Right lobe of liver (tissue), 6 donors: ENCODE measurements at regions not wholly inside any gene's neighbourhood (a gene's known extent, or its start where the extent isn't known, plus 50 kb on each side); places are given as distances from the start of the nearest gene placed in this dataset.

Experiments
- ATAC-seq, 4 donors: fragments of 200-7000 bp; cut with Tn5 transposase; one replicate each; pipeline ENCODE4 v1.9.1; 2020; ENCODE audit warnings: mild to moderate bottlenecking in 4 of 4, moderate library complexity in 4 of 4
- DNase-seq, 3 donors: peaks; one replicate each; pipeline ENCODE4 v3.0.0-alpha.2; 2020
- H3K27ac ChIP-seq, 3 donors: fragments of 200-600 bp; one replicate each; pipeline ENCODE4 v1.8.0; 2022
- H3K27me3 ChIP-seq, 2 donors: fragments of 200-600 bp; one replicate each; pipeline ENCODE4 v1.8.0; 2022
- H3K36me3 ChIP-seq, 4 donors: fragments of 200-600 bp; sonication (generic) in 1 of 4; one replicate each; pipeline versions ENCODE4 v1.5.1 to v1.8.0; 2017 to 2022; ENCODE audit warnings: control low read depth in 1 of 4
- H3K4me1 ChIP-seq, 4 donors: fragments of 200-600 bp; sonication (generic) in 1 of 4; one replicate each; pipeline versions ENCODE4 v1.5.1 to v1.8.0; 2017 to 2022; ENCODE audit warnings: control low read depth in 1 of 4
- H3K4me3 ChIP-seq, 3 donors: fragments of 200-600 bp; one replicate each; pipeline ENCODE4 v1.8.0; 2022
- H3K9me3 ChIP-seq, 4 donors: fragments of 200-600 bp; sonication (generic) in 1 of 4; one replicate each; pipeline versions ENCODE4 v1.5.1 to v1.8.0; 2017 to 2022; ENCODE audit warnings: control low read depth in 1 of 4
- CTCF ChIP-seq, 4 donors: fragments of 200-600 bp in 3 of 4; fragments of 450-650 bp in 1 of 4; IDR thresholded peaks; one replicate each; pipeline versions ENCODE4 v1.5.1 to v1.8.0; 2016 to 2022; ENCODE audit warnings: antibody characterized with exemption in 4 of 4, mild to moderate bottlenecking in 2 of 4
- POLR2A ChIP-seq: fragments of 450-650 bp; IDR thresholded peaks from one replicate; pipeline ENCODE4 v1.6.1; 2017; ENCODE audit warnings: antibody characterized with exemption, mild to moderate bottlenecking
- WGBS: methylation state at CpG from one replicate; pipeline ENCODE4 v1.1.6; 2018; ENCODE audit warnings: low coverage, low lambda C conversion rate; ENCODE audit not compliant: insufficient coverage; ENCODE audit errors: missing lambda C conversion rate; 5-methylcytosine and 5-hydroxymethylcytosine counted together
- intact Hi-C, 2 donors: fragments of 100-400 bp; cut with DNase I; formaldehyde crosslinking; loops; one replicate each; pipeline versions ENCODE4 v1.11.2 to v1.14.1; 2022
- donor health status: DM: no; HTN: yes; CAD: no.
- donor health status: DM: no; HTN: no; CAD: no.
- donor health status: DM: no; HTN: no; CAD: no.
- donor health status: DM: no; HTN: yes; CAD: no.
- donor health status: DM: no; HTN: yes; CAD: no.

GRCh38 chr6:122200440-122200839 lies 199.0 kb upstream of the HSF2 start:
- H3K4me1 ChIP-seq: no peaks in the 10 kb centered on the region
- intact Hi-C loops: no loop called here
- no peaks in the 10 kb centered on the region for H3K9me3 ChIP-seq
- WGBS: 13% methylated on average over 1 of the region's 1 CpG
- no peak for DNase-seq
- H3K4me3 ChIP-seq: no peak overlapping the region
- TF ChIP-seq CTCF (IDR thresholded peaks at IDR 0.05): no peak
- no peak for TF ChIP-seq POLR2A
- no peak for ATAC-seq
- H3K27ac ChIP-seq: no peak overlapping the region
- H3K27me3 ChIP-seq: no peaks in the 10 kb centered on the region
- no peaks in the 10 kb centered on the region for H3K36me3 ChIP-seq

GRCh38 chr6:122202576-122203137 lies 196.8 kb upstream of the HSF2 start:
- Histone ChIP-seq H3K4me1 (no peaks in the 10 kb centered on the region), H3K27me3 (no peaks in the 10 kb centered on the region), H3K4me3 (no peak overlapping the region), H3K9me3 (no peaks in the 10 kb centered on the region), H3K36me3 (no peaks in the 10 kb centered on the region), H3K27ac (no peak overlapping the region)
- TF ChIP-seq CTCF (IDR thresholded peaks at IDR 0.05) (no peak), POLR2A (no peak)
- intact Hi-C loops: no loop called here
- 64% methylated on average over 8 of the region's 8 CpGs for WGBS
- no peak for DNase-seq
- no peak for ATAC-seq

- intact Hi-C loops: no loop called here
- WGBS: 31% methylated on average over 2 of the region's 2 CpGs
- no peaks in the 10 kb centered on the region for H3K27me3 ChIP-seq
- no peak for TF ChIP-seq CTCF (IDR thresholded peaks at IDR 0.05)
- no peak for TF ChIP-seq POLR2A
- H3K4me3 ChIP-seq: no peak overlapping the region
- H3K4me1 ChIP-seq: no peaks in the 10 kb centered on the region
- DNase-seq (no peak), ATAC-seq (no peak)
- H3K9me3 ChIP-seq: no peaks in the 10 kb centered on the region
- H3K36me3 ChIP-seq: no peaks in the 10 kb centered on the region
- H3K27ac ChIP-seq: no peak overlapping the region
Measured at GRCh38 chr6:122207061-122207460, 192.4 kb upstream of the HSF2 start.

GRCh38 chr6:122207794-122208193 lies 191.7 kb upstream of the HSF2 start:
- intact Hi-C loops: no loop called here
- Histone ChIP-seq H3K27ac (no peak overlapping the region), H3K4me1 (no peaks in the 10 kb centered on the region), H3K27me3 (no peaks in the 10 kb centered on the region), H3K4me3 (no peak overlapping the region), H3K36me3 (no peaks in the 10 kb centered on the region), H3K9me3 (no peaks in the 10 kb centered on the region)
- ATAC-seq: no peak
- no peak for DNase-seq
- TF ChIP-seq CTCF (IDR thresholded peaks at IDR 0.05) (no peak), POLR2A (no peak)
